Neural cell (in vitro differentiated cells): ENCODE measurements at regions not wholly inside any gene's neighbourhood (a gene's known extent, or its start where the extent isn't known, plus 50 kb on each side); places are given as distances from the start of the nearest gene placed in this dataset.

Source experiments
- CTCF ChIP-seq: fragments of 450-650 bp; IDR thresholded peaks from 2 replicates; pipeline ENCODE4 v1.5.1; 2014; ENCODE audit warnings: antibody characterized with exemption, mild to moderate bottlenecking, moderate library complexity; ENCODE audit not compliant: poor library complexity, severe bottlenecking
- EZH2 ChIP-seq: fragments of 200-600, 300-800 bp; shearing (Covaris generic), sonication (generic); IDR thresholded peaks from 2 replicates; pipeline ENCODE4 v1.6.1; 2014; ENCODE audit warnings: antibody characterized with exemption, low read length, borderline replicate concordance, mild to moderate bottlenecking; ENCODE audit not compliant: insufficient read depth, poor library complexity, severe bottlenecking
- POLR2AphosphoS5 ChIP-seq: IDR thresholded peaks from 2 replicates; pipeline ENCODE4 v1.6.1; 2012

GRCh38 chr9:108606401-108606800, 249.4 kb downstream of the ACTL7B start:
- TF ChIP-seq CTCF, result no peak
- no peak for TF ChIP-seq EZH2
- TF ChIP-seq POLR2AphosphoS5, result no peak
